ENCODE measurements at regions not wholly inside any gene's neighbourhood (a gene's known extent, or its start where the extent isn't known, plus 50 kb on each side); places are given as distances from the start of the nearest gene placed in this dataset.

DNA sequence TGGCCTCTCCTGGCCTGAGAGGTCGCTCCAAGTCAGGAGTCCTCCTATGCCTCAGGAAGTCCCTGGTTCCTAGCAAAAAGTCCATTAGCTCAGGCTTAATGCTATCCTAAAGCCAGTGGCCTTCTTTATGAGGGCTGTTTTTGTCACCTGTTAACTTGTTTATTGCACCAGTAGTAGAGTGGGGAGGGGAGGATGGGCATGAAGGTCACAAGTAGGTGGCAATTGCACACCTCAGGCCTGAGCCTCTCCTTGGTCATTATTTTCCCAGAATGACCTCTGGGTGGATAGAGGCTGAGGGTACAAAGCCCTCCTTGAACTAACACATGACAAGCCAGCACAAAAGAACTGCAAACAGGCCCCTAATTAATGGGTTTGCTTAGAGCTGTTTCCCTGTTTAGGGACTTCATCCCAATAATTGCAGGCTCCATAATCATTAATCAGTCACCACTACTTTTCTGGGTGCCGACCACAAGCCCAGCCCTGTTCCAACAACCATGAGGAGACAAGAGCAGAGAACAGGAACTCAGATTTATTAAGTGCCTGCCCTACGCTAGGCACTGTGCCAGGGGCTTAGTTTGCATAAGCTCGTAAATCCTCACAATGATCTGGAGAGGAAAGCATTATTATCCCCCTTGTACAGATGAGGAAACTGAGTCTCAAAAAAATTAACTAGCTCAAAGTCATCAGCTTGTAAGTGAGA is 123.0 kb upstream of the PKDCC start:
- FAIRE-seq = no peak

GRCh38 chr2:41925712-41926111 is 122.1 kb upstream of the PKDCC start:
- FAIRE-seq = no peak

GRCh38 chr2:41926614-41927580 is 120.9 kb upstream of the PKDCC start:
- no peak for FAIRE-seq

DNA sequence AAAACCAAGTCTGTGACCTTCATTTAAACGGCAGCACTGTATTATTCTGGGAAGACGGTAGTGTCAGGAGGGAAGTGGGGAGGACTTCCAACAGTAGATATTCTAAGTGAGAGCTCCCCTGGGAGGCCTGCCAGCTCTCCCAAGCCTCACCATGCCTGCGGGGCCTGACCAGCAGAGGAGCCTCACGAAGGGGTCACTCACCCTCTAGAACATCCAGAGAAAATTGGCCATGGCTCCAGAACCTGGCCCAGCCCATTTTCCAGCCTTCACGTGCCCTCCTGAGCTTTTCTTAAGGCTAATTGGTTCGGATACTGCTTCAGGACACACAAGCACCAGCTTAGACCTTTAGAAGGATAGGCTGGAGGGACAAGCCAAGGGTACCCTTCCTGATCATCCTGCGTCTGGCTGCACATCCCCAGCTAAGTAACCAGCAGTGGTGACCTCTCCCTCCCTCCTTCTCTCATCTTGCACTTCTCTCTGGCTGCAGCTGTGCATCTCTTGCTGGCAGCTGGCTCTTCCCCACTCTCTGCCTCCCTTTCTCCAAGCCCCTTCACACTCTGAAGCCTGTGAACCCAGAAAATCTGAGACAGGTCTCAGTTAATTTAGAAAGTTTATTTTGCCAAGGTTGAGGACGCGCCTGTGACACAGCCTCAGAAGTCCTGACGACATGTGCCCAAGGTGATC is 120.1 kb upstream of the PKDCC start:
- FAIRE-seq = no peak

GRCh38 chr2:41928526-41928925 is 119.3 kb upstream of the PKDCC start:
- no peak for FAIRE-seq

DNA sequence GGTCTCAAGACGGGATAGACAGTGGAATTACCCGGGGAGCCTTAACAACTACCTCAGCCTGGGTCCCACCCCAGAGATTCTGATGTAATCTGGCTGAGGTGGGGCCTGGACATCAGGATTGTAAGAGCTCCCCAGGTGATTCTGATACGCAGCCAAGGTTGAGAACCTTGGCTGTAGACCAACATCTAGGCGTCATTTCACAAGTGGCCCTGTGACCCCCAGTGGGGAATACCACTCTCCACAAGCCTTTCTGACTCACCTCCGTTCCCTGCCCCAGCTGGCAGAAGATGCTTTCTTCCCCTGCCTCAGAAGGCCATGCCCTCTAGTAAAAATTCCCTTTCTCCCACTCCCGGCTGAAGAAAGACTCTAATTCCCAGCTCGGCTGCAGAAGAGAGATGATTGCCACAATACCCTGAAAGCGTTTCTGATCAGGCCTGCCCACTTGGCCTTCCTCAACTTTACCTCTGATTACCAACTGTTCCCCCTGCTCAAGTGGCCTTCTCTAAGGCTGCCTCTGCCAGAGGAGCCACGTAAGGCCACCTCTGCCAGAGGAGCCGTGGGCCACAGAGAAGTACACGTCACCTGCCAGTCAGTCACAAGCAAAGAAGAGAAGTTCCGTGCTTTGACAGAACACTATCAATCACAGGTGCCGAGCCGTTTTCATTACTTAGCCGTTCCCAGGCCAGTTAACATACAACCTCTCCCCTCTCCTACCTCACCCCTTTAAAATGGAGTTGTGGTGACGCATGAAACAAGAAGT is 116.8 kb upstream of the PKDCC start:
- no peak for FAIRE-seq

- no peak for FAIRE-seq
Observed at GRCh38 chr2:41932241-41933045, 115.4 kb upstream of the PKDCC start.

DNA sequence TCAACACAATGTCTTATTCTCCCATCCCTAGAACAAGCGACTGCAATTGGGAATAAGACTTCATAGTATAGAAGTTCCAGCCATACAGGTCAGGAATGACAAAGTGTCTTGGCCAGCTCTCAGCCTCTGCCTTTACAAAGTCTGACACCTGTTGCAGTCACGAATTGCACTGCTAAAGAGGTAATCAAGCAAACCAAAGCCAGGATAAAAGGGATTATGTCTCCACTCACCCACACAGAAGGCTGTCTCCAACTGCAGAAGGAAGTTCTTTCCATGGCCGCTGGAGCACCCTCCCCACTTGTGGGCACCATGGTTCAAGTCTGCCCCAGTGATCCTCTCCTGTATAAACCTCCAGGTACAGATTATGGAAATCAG is 114.8 kb upstream of the PKDCC start:
- no peak for FAIRE-seq

- FAIRE-seq = no peak
Observed at GRCh38 chr2:41933585-41934320, 114.1 kb upstream of the PKDCC start.

DNA sequence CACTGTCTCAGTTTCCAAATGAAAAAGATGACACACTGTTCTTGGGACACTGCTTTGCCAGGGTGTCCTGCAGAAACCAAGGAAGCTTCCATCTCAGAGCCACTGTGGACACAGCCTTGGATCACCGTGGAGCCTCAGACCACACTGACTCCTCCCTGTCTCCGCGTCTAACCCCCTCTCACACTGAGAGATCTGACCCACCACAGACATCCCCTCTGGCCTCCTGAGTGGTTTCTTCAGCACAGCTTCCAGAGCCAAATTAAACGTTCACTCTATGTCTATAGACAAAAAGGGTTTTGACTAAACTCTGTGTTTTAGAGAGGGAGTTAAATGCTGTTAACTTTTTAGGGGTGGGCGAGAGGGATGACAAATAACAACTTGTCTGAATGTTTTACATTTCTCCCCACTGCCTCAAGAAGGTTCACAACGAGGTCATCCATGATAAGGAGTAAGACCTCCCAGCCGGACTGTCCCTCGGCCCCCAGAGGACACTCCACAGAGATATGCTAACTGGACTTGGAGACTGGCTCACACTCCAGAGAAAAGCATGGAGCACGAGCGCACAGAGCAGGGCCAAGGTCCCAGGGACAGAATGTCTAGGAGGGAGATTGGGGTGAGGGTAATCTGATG is 113.4 kb upstream of the PKDCC start:
- FAIRE-seq = no peak

GRCh38 chr2:41935002-41935401 is 112.8 kb upstream of the PKDCC start:
- no peak for FAIRE-seq

- FAIRE-seq = no peak
Observed at GRCh38 chr2:41935825-41936224, 112.0 kb upstream of the PKDCC start.

- no peak for FAIRE-seq
Observed at GRCh38 chr2:41936771-41937463, 110.9 kb upstream of the PKDCC start.

DNA sequence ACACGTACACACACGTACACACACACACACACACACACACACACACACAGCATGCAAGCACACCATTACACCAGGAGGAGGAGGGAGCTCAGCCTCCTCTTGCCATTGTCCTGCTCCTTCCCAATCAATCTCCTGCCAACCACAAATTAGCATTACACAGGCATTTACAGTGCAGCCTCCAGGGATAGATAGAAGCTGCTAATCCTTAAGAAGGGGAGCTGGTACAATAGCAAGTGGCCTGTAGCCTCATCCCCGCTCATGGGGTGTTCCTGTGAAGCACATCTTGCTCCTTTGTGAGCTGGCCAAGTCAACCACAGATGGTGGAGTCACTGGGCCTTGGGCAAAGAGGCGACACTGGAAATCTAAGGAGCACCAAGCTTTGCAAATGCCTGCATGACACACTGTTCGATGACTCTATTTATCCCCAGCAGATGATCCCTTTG is 110.3 kb upstream of the PKDCC start:
- no peak for FAIRE-seq

GRCh38 chr2:41937921-41938708 is 109.7 kb upstream of the PKDCC start:
- FAIRE-seq = no peak

DNA sequence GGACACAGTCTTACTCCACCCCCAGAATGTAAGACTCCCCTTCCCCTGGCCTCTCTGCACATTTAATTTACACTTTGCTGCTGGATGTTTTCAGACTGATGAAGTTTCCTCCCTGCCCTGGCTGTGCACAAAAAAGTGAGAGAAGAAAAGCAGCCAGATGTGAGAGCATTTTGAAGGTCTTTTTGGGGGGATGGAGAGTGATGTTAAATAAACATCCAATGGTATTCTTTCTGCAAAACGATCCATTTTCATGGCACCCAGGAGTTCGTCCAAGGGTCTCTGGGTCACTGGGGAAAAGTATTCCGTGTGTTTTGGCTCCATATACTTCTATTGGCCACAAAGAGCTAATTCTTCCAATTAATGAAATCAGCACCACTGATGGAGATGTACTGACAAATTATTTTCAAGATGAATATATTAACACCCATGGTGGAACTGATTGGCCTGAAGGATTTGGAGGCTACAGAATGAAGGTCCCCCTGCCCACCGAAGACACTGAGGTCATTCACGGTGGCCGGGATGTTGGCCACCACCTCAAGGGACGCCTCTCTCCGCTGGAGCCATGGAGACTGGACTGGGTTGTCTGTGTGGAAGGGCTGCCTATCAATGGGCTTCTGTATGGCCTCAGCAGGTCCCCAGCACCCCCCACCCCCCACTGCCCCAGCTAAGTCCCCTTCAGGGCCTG is 107.6 kb upstream of the PKDCC start:
- no peak for FAIRE-seq

- no peak for FAIRE-seq
Observed at GRCh38 chr2:41940745-41941063, 107.1 kb upstream of the PKDCC start.

DNA sequence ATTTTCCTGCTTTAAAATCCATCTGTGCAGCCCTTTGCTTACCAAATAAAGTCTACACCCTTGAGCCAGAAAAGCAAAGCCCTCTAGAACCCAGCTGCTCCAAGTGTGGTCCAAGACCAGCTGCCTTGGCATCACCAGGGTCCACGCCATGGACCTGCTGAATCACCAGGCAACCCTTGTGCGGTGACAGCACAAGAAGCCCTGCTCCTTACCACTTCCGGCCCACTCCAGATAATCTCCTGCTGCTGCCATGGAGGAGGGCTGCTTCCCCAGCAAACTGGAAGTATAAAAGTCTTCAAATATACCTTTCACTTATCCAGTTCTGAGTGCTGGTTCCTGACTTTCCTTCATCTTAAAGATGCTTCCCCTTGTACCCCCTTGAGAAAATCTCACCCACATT is 106.0 kb upstream of the PKDCC start:
- no peak for FAIRE-seq

- no peak for FAIRE-seq
Observed at GRCh38 chr2:41942278-41942677, 105.5 kb upstream of the PKDCC start.

Measured in colon (tissue), 2 donors.